GM23248 (cell line): ENCODE measurements at regions not wholly inside any gene's neighbourhood (a gene's known extent, or its start where the extent isn't known, plus 50 kb on each side); places are given as distances from the start of the nearest gene placed in this dataset.
"Not testable (repeated sequence)": the region's sequence is repeated elsewhere in the genome, so short reads cannot be mapped to it uniquely, and the experiment has no call there.

Experiments
- EZH2 ChIP-seq: fragments of 200-600 bp; sonication (generic); IDR thresholded peaks from 2 replicates; pipeline ENCODE4 v1.6.1; 2018; ENCODE audit warnings: antibody characterized with exemption, mild to moderate bottlenecking; ENCODE audit not compliant: insufficient read depth, poor library complexity, severe bottlenecking
- EZH2phosphoT487 ChIP-seq: fragments of 200-600 bp; sonication (generic); IDR thresholded peaks from 2 replicates; pipeline ENCODE4 v1.6.1; 2018; ENCODE audit warnings: antibody characterized with exemption, moderate library complexity, mild to moderate bottlenecking, low read depth; ENCODE audit not compliant: insufficient read depth

DNA sequence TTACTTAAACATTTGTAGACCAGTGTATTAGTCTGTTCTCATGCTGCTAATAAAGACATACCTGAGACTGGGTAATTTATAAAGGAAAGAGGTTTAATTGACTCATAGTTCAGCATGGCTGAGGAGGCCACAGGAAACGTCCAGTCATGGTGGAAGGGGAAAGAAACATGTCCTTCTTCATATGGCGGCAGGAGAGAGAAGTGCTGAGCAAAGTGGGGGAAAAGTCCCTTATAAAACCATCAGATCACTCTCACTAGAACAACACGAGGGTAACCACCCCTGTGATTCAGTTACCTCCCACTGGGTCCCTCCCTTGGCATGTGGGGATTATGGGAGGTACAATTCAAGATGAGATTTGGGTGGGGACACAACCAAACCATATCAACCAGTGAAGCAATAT, 247.1 kb downstream of the UTRN start:
- TF ChIP-seq EZH2, EZH2phosphoT487: not testable (repeated sequence)
